Fibroblast of lung (primary cell): ENCODE measurements at regions not wholly inside any gene's neighbourhood (a gene's known extent, or its start where the extent isn't known, plus 50 kb on each side); places are given as distances from the start of the nearest gene placed in this dataset.

Source experiments
- DNase-seq, 2 donors: peaks; one replicate each; pipeline versions ENCODE4 v3.0.0 to v3.0.0-alpha.2; 2010; ENCODE audit warnings: low read depth in 2 of 2
- H2AFZ ChIP-seq: 2 replicates; pipeline ENCODE4 v1.5.1; 2012; ENCODE audit warnings: low read length, control low read depth, inconsistent platforms
- H3K27ac ChIP-seq: 2 replicates; pipeline ENCODE4 v1.5.1; 2011; ENCODE audit warnings: low read length, control low read depth; ENCODE audit not compliant: insufficient read depth
- H3K27me3 ChIP-seq: 2 replicates; pipeline ENCODE4 v1.5.1; 2011; ENCODE audit warnings: mild to moderate bottlenecking, low read length; ENCODE audit not compliant: control insufficient read depth, insufficient read depth
- H3K36me3 ChIP-seq: 2 replicates; pipeline ENCODE4 v1.5.1; 2011; ENCODE audit warnings: low read length; ENCODE audit not compliant: control insufficient read depth, insufficient read depth
- H3K4me1 ChIP-seq: 2 replicates; pipeline ENCODE4 v1.5.1; 2011; ENCODE audit warnings: low read length; ENCODE audit not compliant: control insufficient read depth, insufficient read depth; ENCODE audit errors: extremely low read depth
- H3K4me2 ChIP-seq: 2 replicates; pipeline ENCODE4 v1.5.1; 2011; ENCODE audit warnings: low read length, control low read depth; ENCODE audit not compliant: insufficient read depth; ENCODE audit errors: extremely low read depth
- H3K4me3 ChIP-seq, 4 experiments: fragments of 200-600 bp in 1 of 4; sonication (generic) in 1 of 4; replicated peaks in 1 of 4; 2 replicates each; pipeline ENCODE4 v1.5.1; 2011 to 2016; ENCODE audit warnings: low read length in 4 of 4, low read depth in 3 of 4, mild to moderate bottlenecking in 3 of 4, control low read depth in 2 of 4, inconsistent platforms in 1 of 4, mixed read lengths in 1 of 4; ENCODE audit not compliant: insufficient read depth in 1 of 4; ENCODE audit errors: control extremely low read depth in 1 of 4
- H3K79me2 ChIP-seq: 2 replicates; pipeline ENCODE4 v1.5.1; 2012; ENCODE audit warnings: mild to moderate bottlenecking, low read length, inconsistent platforms; ENCODE audit not compliant: control insufficient read depth, insufficient read depth
- H3K9ac ChIP-seq: 2 replicates; pipeline ENCODE4 v1.5.1; 2011; ENCODE audit warnings: mild to moderate bottlenecking, low read length, control low read depth; ENCODE audit not compliant: insufficient read depth
- H3K9me3 ChIP-seq: 2 replicates; pipeline ENCODE4 v1.5.1; 2012; ENCODE audit warnings: low read depth, low read length; ENCODE audit not compliant: control insufficient read depth, insufficient read depth
- H4K20me1 ChIP-seq: 2 replicates; pipeline ENCODE4 v1.5.1; 2011; ENCODE audit warnings: low read length; ENCODE audit not compliant: control insufficient read depth, insufficient read depth; ENCODE audit errors: extremely low read depth
- CTCF ChIP-seq, 2 donors: IDR thresholded peaks in 1 of 2; conservative IDR thresholded peaks in 1 of 2; 1 replicate in 1 of 2; 2 replicates in 1 of 2; pipeline ENCODE4 v1.5.1; 2011 to 2012; ENCODE audit warnings: low read length in 2 of 2, control low read depth in 1 of 2, inconsistent platforms in 1 of 2, low read depth in 1 of 2, mild to moderate bottlenecking in 1 of 2
- EZH2 ChIP-seq: IDR thresholded peaks from 2 replicates; pipeline ENCODE4 v1.5.1; 2012; ENCODE audit warnings: low read length, control low read depth, mild to moderate bottlenecking; ENCODE audit errors: missing control alignments

GRCh38 chr7:117974891-117975290 is 101.7 kb upstream of the CTTNBP2 start:
- Histone ChIP-seq H4K20me1 (no peaks in the 10 kb centered on the region), H3K4me1 (no peaks in the 10 kb centered on the region), H3K4me2 (no peak overlapping the region), H3K9me3 (no peaks in the 10 kb centered on the region), H3K27ac (no peak overlapping the region), H3K27me3 (no peaks in the 10 kb centered on the region), H3K9ac (no peak overlapping the region), H3K79me2 (no peaks in the 10 kb centered on the region), H3K4me3 (no peak overlapping the region), H3K36me3 (no peaks in the 10 kb centered on the region), H2AFZ (no peak overlapping the region)
- no peak for TF ChIP-seq CTCF (conservative IDR thresholded peaks at IDR 0.05 in 1 of 2, IDR thresholded peaks at IDR 0.05 in 1 of 2; ENCODE audit: low read depth in 1 of 2, low read length in 2 of 2)
- no peak for TF ChIP-seq EZH2
- no peak for DNase-seq

GRCh38 chr7:117975476-117975875 is 102.2 kb upstream of the CTTNBP2 start:
- no peak overlapping the region for H3K27ac ChIP-seq
- H3K9ac ChIP-seq, result no peak overlapping the region
- H3K4me1 ChIP-seq, result no peaks in the 10 kb centered on the region
- H3K4me3 ChIP-seq, result no peak overlapping the region
- no peak overlapping the region for H3K4me2 ChIP-seq
- peak in 1 of 2 donors; percentile 22 for DNase-seq
- H3K9me3 ChIP-seq, result no peaks in the 10 kb centered on the region
- no peaks in the 10 kb centered on the region for H3K36me3 ChIP-seq
- H4K20me1 ChIP-seq, result no peaks in the 10 kb centered on the region
- H2AFZ ChIP-seq, result no peak overlapping the region
- TF ChIP-seq CTCF (conservative IDR thresholded peaks at IDR 0.05 in 1 of 2, IDR thresholded peaks at IDR 0.05 in 1 of 2; ENCODE audit: low read depth in 1 of 2, low read length in 2 of 2) (no peak), EZH2 (no peak)
- no peaks in the 10 kb centered on the region for H3K79me2 ChIP-seq
- H3K27me3 ChIP-seq, result no peaks in the 10 kb centered on the region

- H3K4me2 ChIP-seq, result no peak overlapping the region
- H3K4me1 ChIP-seq, result no peaks in the 10 kb centered on the region
- no peaks in the 10 kb centered on the region for H4K20me1 ChIP-seq
- no peaks in the 10 kb centered on the region for H3K27me3 ChIP-seq
- no peak overlapping the region for H3K27ac ChIP-seq
- no peak overlapping the region for H2AFZ ChIP-seq
- no peak overlapping the region for H3K9ac ChIP-seq
- H3K4me3 ChIP-seq, result no peak overlapping the region
- TF ChIP-seq EZH2 (no peak), CTCF (conservative IDR thresholded peaks at IDR 0.05 in 1 of 2, IDR thresholded peaks at IDR 0.05 in 1 of 2; ENCODE audit: low read depth in 1 of 2, low read length in 2 of 2) (no peak)
- no peak for DNase-seq
- no peaks in the 10 kb centered on the region for H3K9me3 ChIP-seq
- no peaks in the 10 kb centered on the region for H3K36me3 ChIP-seq
- H3K79me2 ChIP-seq, result no peaks in the 10 kb centered on the region
These were observed 106.8 kb upstream of the CTTNBP2 start for GRCh38 chr7:117979954-117980497.
